Smooth muscle cell (in vitro differentiated cells): ENCODE measurements at regions not wholly inside any gene's neighbourhood (a gene's known extent, or its start where the extent isn't known, plus 50 kb on each side); places are given as distances from the start of the nearest gene placed in this dataset.

Experiments
- DNase-seq: peaks from one replicate; lab custom pipeline; 2025; ENCODE audit not compliant: unreplicated experiment; lab: John Stamatoyannopoulos, UW
- H2AFZ ChIP-seq: fragments of 200-600 bp; sonication (generic); 2 replicates; pipeline ENCODE4 v1.6.0; 2016; ENCODE audit warnings: antibody characterized with exemption, low read depth, mild to moderate bottlenecking
- H3F3A ChIP-seq: fragments of 200-600 bp; sonication (generic); 2 replicates; pipeline ENCODE4 v1.6.0; 2017; ENCODE audit warnings: antibody characterized with exemption, low read depth
- H3K27ac ChIP-seq: fragments of 200-600 bp; sonication (generic); 2 replicates; pipeline ENCODE4 v1.5.1; 2016; ENCODE audit warnings: low read depth, mild to moderate bottlenecking
- H3K27me3 ChIP-seq: fragments of 200-600 bp; sonication (generic); 2 replicates; pipeline ENCODE4 v1.6.1; 2016; ENCODE audit warnings: low read depth, mild to moderate bottlenecking
- H3K36me3 ChIP-seq: fragments of 200-600 bp; sonication (generic); 2 replicates; pipeline ENCODE4 v1.5.1; 2016; ENCODE audit warnings: low read depth
- H3K4me1 ChIP-seq: fragments of 200-600 bp; sonication (generic); 2 replicates; pipeline ENCODE4 v1.5.1; 2016; ENCODE audit warnings: low read depth
- H3K4me2 ChIP-seq: fragments of 200-600 bp; sonication (generic); 2 replicates; pipeline ENCODE4 v1.6.0; 2016; ENCODE audit warnings: mild to moderate bottlenecking
- H3K4me3 ChIP-seq: fragments of 200-600 bp; sonication (generic); 2 replicates; pipeline ENCODE4 v1.5.1; 2016; ENCODE audit warnings: mild to moderate bottlenecking
- H3K79me2 ChIP-seq: fragments of 200-600 bp; sonication (generic); 2 replicates; pipeline ENCODE4 v1.6.0; 2016; ENCODE audit warnings: low read depth, mild to moderate bottlenecking
- H3K9ac ChIP-seq: fragments of 200-600 bp; sonication (generic); 2 replicates; pipeline ENCODE4 v1.6.0; 2016; ENCODE audit warnings: low read depth
- H3K9me3 ChIP-seq: fragments of 200-600 bp; sonication (generic); replicated peaks from 2 replicates; pipeline ENCODE4 v1.5.1; 2016; ENCODE audit warnings: low read depth
- H4K20me1 ChIP-seq: fragments of 200-600 bp; sonication (generic); 2 replicates; pipeline ENCODE4 v1.6.0; 2016; ENCODE audit warnings: low read depth
- WGBS: methylation state at CpG from one replicate; pipeline ENCODE4 v1.1.7; 2016; ENCODE audit warnings: low lambda C conversion rate; 5-methylcytosine and 5-hydroxymethylcytosine counted together
- TF ChIP-seq, protein P1 (sequence below): fragments of 200-600 bp; sonication (generic); IDR thresholded peaks from 2 replicates; pipeline ENCODE4 v1.5.1; 2017; ENCODE audit warnings: borderline replicate concordance, mild to moderate bottlenecking, antibody characterized with exemption; ENCODE audit not compliant: insufficient read depth, poor library complexity, severe bottlenecking

- Histone ChIP-seq H3K4me2 (peak overlapping the region; percentile 41), H3K36me3 (no peaks in the 10 kb centered on the region), H3K9ac (no peak overlapping the region), H3K27ac (no peak overlapping the region), H3K27me3 (no peaks in the 10 kb centered on the region), H3K4me1 (no peaks in the 10 kb centered on the region), H3K79me2 (no peaks in the 10 kb centered on the region), H3K4me3 (no peak overlapping the region), H3F3A (no peaks in the 10 kb centered on the region), H2AFZ (no peak overlapping the region), H4K20me1 (no peaks in the 10 kb centered on the region), H3K9me3 (no peaks in the 10 kb centered on the region)
- WGBS, result 92% methylated on average over 3 of the region's 3 CpGs
- no peak for DNase-seq
- TF ChIP-seq, protein P1, sequence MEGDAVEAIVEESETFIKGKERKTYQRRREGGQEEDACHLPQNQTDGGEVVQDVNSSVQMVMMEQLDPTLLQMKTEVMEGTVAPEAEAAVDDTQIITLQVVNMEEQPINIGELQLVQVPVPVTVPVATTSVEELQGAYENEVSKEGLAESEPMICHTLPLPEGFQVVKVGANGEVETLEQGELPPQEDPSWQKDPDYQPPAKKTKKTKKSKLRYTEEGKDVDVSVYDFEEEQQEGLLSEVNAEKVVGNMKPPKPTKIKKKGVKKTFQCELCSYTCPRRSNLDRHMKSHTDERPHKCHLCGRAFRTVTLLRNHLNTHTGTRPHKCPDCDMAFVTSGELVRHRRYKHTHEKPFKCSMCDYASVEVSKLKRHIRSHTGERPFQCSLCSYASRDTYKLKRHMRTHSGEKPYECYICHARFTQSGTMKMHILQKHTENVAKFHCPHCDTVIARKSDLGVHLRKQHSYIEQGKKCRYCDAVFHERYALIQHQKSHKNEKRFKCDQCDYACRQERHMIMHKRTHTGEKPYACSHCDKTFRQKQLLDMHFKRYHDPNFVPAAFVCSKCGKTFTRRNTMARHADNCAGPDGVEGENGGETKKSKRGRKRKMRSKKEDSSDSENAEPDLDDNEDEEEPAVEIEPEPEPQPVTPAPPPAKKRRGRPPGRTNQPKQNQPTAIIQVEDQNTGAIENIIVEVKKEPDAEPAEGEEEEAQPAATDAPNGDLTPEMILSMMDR, result no peak
These were observed 467.8 kb downstream of the ZNF608 start for GRCh38 chr5:124278636-124279035.

GRCh38 chr5:124277767-124278545 is 468.5 kb downstream of the ZNF608 start:
- WGBS, result 38% methylated on average over 7 of the region's 7 CpGs
- Histone ChIP-seq H3K4me2 (peak overlapping the region; percentile 41), H3K9me3 (no peaks in the 10 kb centered on the region), H2AFZ (no peak overlapping the region), H3K9ac (no peak overlapping the region), H4K20me1 (no peaks in the 10 kb centered on the region), H3K79me2 (no peaks in the 10 kb centered on the region), H3K36me3 (no peaks in the 10 kb centered on the region), H3K27ac (no peak overlapping the region), H3K27me3 (no peaks in the 10 kb centered on the region), H3K4me1 (no peaks in the 10 kb centered on the region), H3F3A (no peaks in the 10 kb centered on the region), H3K4me3 (no peak overlapping the region)
- TF ChIP-seq, protein P1, result no peak
- DNase-seq, result no peak

- Histone ChIP-seq H4K20me1 (no peaks in the 10 kb centered on the region), H3K4me1 (no peaks in the 10 kb centered on the region), H3K36me3 (no peaks in the 10 kb centered on the region), H2AFZ (no peak overlapping the region), H3K27me3 (no peaks in the 10 kb centered on the region), H3K4me2 (no peak overlapping the region), H3K9ac (no peak overlapping the region), H3K9me3 (no peaks in the 10 kb centered on the region), H3K79me2 (no peaks in the 10 kb centered on the region), H3K4me3 (no peak overlapping the region), H3K27ac (no peak overlapping the region), H3F3A (no peaks in the 10 kb centered on the region)
- 97% methylated on average over 3 of the region's 3 CpGs for WGBS
- no peak for DNase-seq
- TF ChIP-seq, protein P1, result no peak
These were observed 470.3 kb downstream of the ZNF608 start for GRCh38 chr5:124276166-124276565.

GRCh38 chr5:124274949-124275348 is 471.5 kb downstream of the ZNF608 start:
- H3F3A ChIP-seq, result no peaks in the 10 kb centered on the region

More at GRCh38 chr5:124274949-124275348, 471.5 kb downstream of the ZNF608 start:
- Histone ChIP-seq H4K20me1 (no peaks in the 10 kb centered on the region), H2AFZ (no peak overlapping the region), H3K4me1 (no peaks in the 10 kb centered on the region), H3K9ac (no peak overlapping the region), H3K27me3 (no peaks in the 10 kb centered on the region), H3K79me2 (no peaks in the 10 kb centered on the region), H3K4me3 (no peak overlapping the region), H3K9me3 (no peaks in the 10 kb centered on the region), H3K27ac (no peak overlapping the region), H3K4me2 (no peak overlapping the region), H3K36me3 (no peaks in the 10 kb centered on the region)
- TF ChIP-seq, protein P1, result no peak
- no peak for DNase-seq
- 25% methylated on average over 2 of the region's 2 CpGs for WGBS
